H9 (cell line): ENCODE measurements at regions not wholly inside any gene's neighbourhood (a gene's known extent, or its start where the extent isn't known, plus 50 kb on each side); places are given as distances from the start of the nearest gene placed in this dataset.

Experiments
- DNase-seq: peaks from one replicate; pipeline ENCODE4 v3.0.0-alpha.2; 2017
- H2AFZ ChIP-seq: one replicate; pipeline ENCODE4 v1.6.1; 2013; ENCODE audit warnings: mild to moderate bottlenecking, low read length, control low read depth, moderate library complexity
- H2AK5ac ChIP-seq: 2 replicates; pipeline ENCODE4 v1.6.1; 2013; ENCODE audit warnings: low read length, control low read depth, mixed read lengths; ENCODE audit not compliant: insufficient read length
- H2BK120ac ChIP-seq: one replicate; pipeline ENCODE4 v1.6.1; 2013; ENCODE audit warnings: low read depth, mild to moderate bottlenecking, low read length, control low read depth, inconsistent platforms; ENCODE audit not compliant: poor library complexity, severe bottlenecking
- H2BK12ac ChIP-seq: 2 replicates; pipeline ENCODE4 v1.6.1; 2013; ENCODE audit warnings: low read length, control low read depth, mixed read lengths, low read depth; ENCODE audit not compliant: insufficient read length
- H2BK15ac ChIP-seq: 2 replicates; pipeline ENCODE4 v1.6.1; 2013; ENCODE audit warnings: low read depth, low read length, control low read depth
- H2BK20ac ChIP-seq: one replicate; pipeline ENCODE4 v1.6.1; 2013; ENCODE audit warnings: low read depth, mild to moderate bottlenecking, low read length, control low read depth, inconsistent platforms; ENCODE audit not compliant: poor library complexity, severe bottlenecking
- H2BK5ac ChIP-seq: 2 replicates; pipeline ENCODE4 v1.6.1; 2013; ENCODE audit warnings: low read length, control low read depth, mixed read lengths; ENCODE audit not compliant: insufficient read length
- H3K14ac ChIP-seq: 2 replicates; pipeline ENCODE4 v1.6.1; 2013; ENCODE audit warnings: low read length, control low read depth; ENCODE audit not compliant: insufficient read depth
- H3K18ac ChIP-seq: 2 replicates; pipeline ENCODE4 v1.6.1; 2013; ENCODE audit warnings: low read depth, mild to moderate bottlenecking, mixed read lengths, low read length, control low read depth; ENCODE audit not compliant: insufficient read length
- H3K23ac ChIP-seq: 2 replicates; pipeline ENCODE4 v1.6.1; 2013; ENCODE audit warnings: low read length, control low read depth, mixed read lengths, low read depth; ENCODE audit not compliant: insufficient read length
- H3K23me2 ChIP-seq: 2 replicates; pipeline ENCODE4 v1.6.1; 2013; ENCODE audit warnings: low read depth, mild to moderate bottlenecking, mixed read lengths, low read length, control low read depth; ENCODE audit not compliant: insufficient read length, poor library complexity, severe bottlenecking
- H3K27ac ChIP-seq: 2 replicates; pipeline ENCODE4 v1.5.1; 2013; ENCODE audit warnings: low read length, control low read depth, mixed read lengths, low read depth; ENCODE audit not compliant: insufficient read length
- H3K27me3 ChIP-seq: 2 replicates; pipeline ENCODE4 v1.6.1; 2013; ENCODE audit warnings: low read length, control low read depth, inconsistent platforms; ENCODE audit not compliant: insufficient read depth
- H3K4ac ChIP-seq: 2 replicates; pipeline ENCODE4 v1.6.1; 2013; ENCODE audit warnings: low read depth, mild to moderate bottlenecking, control low read depth, inconsistent platforms, low read length, moderate library complexity
- H3K4me1 ChIP-seq: 2 replicates; pipeline ENCODE4 v1.6.1; 2013; ENCODE audit warnings: low read length, control low read depth, inconsistent platforms; ENCODE audit not compliant: insufficient read depth
- H3K4me2 ChIP-seq: 2 replicates; pipeline ENCODE4 v1.6.1; 2013; ENCODE audit warnings: low read length, control low read depth, mixed read lengths; ENCODE audit not compliant: insufficient read length, insufficient read depth
- H3K56ac ChIP-seq: 2 replicates; pipeline ENCODE4 v1.6.1; 2013; ENCODE audit warnings: low read depth, mild to moderate bottlenecking, mixed read lengths, low read length, control low read depth; ENCODE audit not compliant: insufficient read length
- H3K79me1 ChIP-seq: 2 replicates; pipeline ENCODE4 v1.6.1; 2013; ENCODE audit warnings: low read depth, mild to moderate bottlenecking, moderate library complexity, low read length, control low read depth, inconsistent platforms; ENCODE audit not compliant: insufficient read depth, poor library complexity, severe bottlenecking
- H3K79me2 ChIP-seq: 2 replicates; pipeline ENCODE4 v1.6.1; 2013; ENCODE audit warnings: low read length, control low read depth, inconsistent platforms; ENCODE audit not compliant: insufficient read depth
- H3K9ac ChIP-seq: 2 replicates; pipeline ENCODE4 v1.6.1; 2013; ENCODE audit warnings: low read length, control low read depth, mixed read lengths; ENCODE audit not compliant: insufficient read length; ENCODE audit errors: extremely low read depth
- H3K9me3 ChIP-seq: one replicate; pipeline ENCODE4 v1.6.1; 2013; ENCODE audit warnings: low read depth, low read length, inconsistent platforms; ENCODE audit not compliant: control insufficient read depth
- H3T11ph ChIP-seq: one replicate; pipeline ENCODE4 v1.6.1; 2013; ENCODE audit warnings: mild to moderate bottlenecking, low read length, control low read depth, inconsistent platforms
- H4K20me1 ChIP-seq: one replicate; pipeline ENCODE4 v1.6.1; 2013; ENCODE audit not compliant: control insufficient read depth, insufficient read length, insufficient read depth
- H4K5ac ChIP-seq: 2 replicates; pipeline ENCODE4 v1.6.1; 2013; ENCODE audit warnings: low read depth, mild to moderate bottlenecking, mixed read lengths, low read length, control low read depth; ENCODE audit not compliant: insufficient read length
- H4K8ac ChIP-seq: replicated peaks from 2 replicates; pipeline ENCODE4 v1.6.1; 2013; ENCODE audit warnings: low read length, control low read depth, mixed read lengths, low read depth; ENCODE audit not compliant: insufficient read length
- H4K91ac ChIP-seq: 2 replicates; pipeline ENCODE4 v1.6.1; 2013; ENCODE audit warnings: low read depth, mild to moderate bottlenecking, moderate library complexity, mixed read lengths, low read length, control low read depth; ENCODE audit not compliant: insufficient read length
- H3K27ac Mint-ChIP-seq, 3 experiments: 2 replicates in 2 of 3; 3 replicates in 1 of 3; pipeline ENCODE4 v1.8.0; 2020 to 2021; ENCODE audit warnings: mixed read lengths in 3 of 3, mild to moderate bottlenecking in 1 of 3, moderate library complexity in 1 of 3
- H3K27me3 Mint-ChIP-seq: 2 replicates; pipeline ENCODE4 v1.8.0; 2021; ENCODE audit warnings: low read depth, mild to moderate bottlenecking, moderate library complexity, mixed read lengths
- H3K36me3 Mint-ChIP-seq, 3 experiments: 2 replicates in 2 of 3; 3 replicates in 1 of 3; pipeline ENCODE4 v1.8.0; 2020 to 2021; ENCODE audit warnings: low read depth in 3 of 3, mixed read lengths in 3 of 3; ENCODE audit not compliant: insufficient read depth in 1 of 3
- H3K4me1 Mint-ChIP-seq, 2 experiments: 2 replicates each; pipeline ENCODE4 v1.8.0; 2020; ENCODE audit warnings: mixed read lengths in 2 of 2
- H3K4me3 Mint-ChIP-seq, 2 experiments: 2 replicates in 1 of 2; 3 replicates in 1 of 2; pipeline ENCODE4 v1.8.0; 2020 to 2021; ENCODE audit warnings: mild to moderate bottlenecking in 2 of 2, mixed read lengths in 2 of 2, moderate library complexity in 1 of 2
- H3K9me3 Mint-ChIP-seq, 2 experiments: 2 replicates in 1 of 2; 3 replicates in 1 of 2; pipeline ENCODE4 v1.8.0; 2020; ENCODE audit warnings: mild to moderate bottlenecking in 2 of 2, mixed read lengths in 2 of 2, moderate library complexity in 1 of 2
- WGBS: extraction: QIAGEN DNeasy Blood & Tissue Kit; methylation state at CpG from one replicate; pipeline ENCODE4 v1.1.7; 2013; ENCODE audit warnings: missing lambda C conversion rate, low lambda C conversion rate, mixed read lengths; ENCODE audit not compliant: insufficient read length; ENCODE audit errors: extremely low coverage; 5-methylcytosine and 5-hydroxymethylcytosine counted together
- TF ChIP-seq, protein P1 (sequence below): fragments of 200-600 bp; sonication (generic); conservative IDR thresholded peaks from 3 replicates; pipeline ENCODE4 v1.8.0; 2021; ENCODE audit warnings: antibody characterized with exemption, mild to moderate bottlenecking

GRCh38 chr9:79196606-79197005 lies 375.2 kb upstream of the TLE4 start:
- Histone ChIP-seq H3K79me1 (no peaks in the 10 kb centered on the region), H2BK15ac (no peak overlapping the region), H3K9ac (no peak overlapping the region), H3K14ac (no peak overlapping the region), H4K91ac (no peak overlapping the region), H2BK5ac (no peak overlapping the region), H3K4me1 (no peaks in the 10 kb centered on the region), H3K56ac (no peak overlapping the region), H2AK5ac (no peak overlapping the region), H3K4me2 (no peak overlapping the region), H3T11ph (no peak overlapping the region), H3K18ac (no peak overlapping the region), H3K27me3 (no peaks in the 10 kb centered on the region), H2BK12ac (no peak overlapping the region), H3K4ac (no peak overlapping the region), H4K8ac (no peak overlapping the region), H3K23me2 (no peaks in the 10 kb centered on the region), H4K5ac (no peak overlapping the region), H3K27ac (no peak overlapping the region), H2AFZ (no peak overlapping the region), H2BK20ac (no peak overlapping the region), H2BK120ac (no peak overlapping the region), H3K23ac (no peak overlapping the region), H4K20me1 (no peaks in the 10 kb centered on the region), H3K79me2 (no peaks in the 10 kb centered on the region), H3K9me3 (no peaks in the 10 kb centered on the region)
- DNase-seq = no peak
- Mint-ChIP-seq H3K27me3 (peaks cover 2% of the 10 kb centered on the region; the same call in 1 of the 2 replicates), H3K36me3 (no peaks in the 10 kb centered on the region; a peak in 2 of 7 replicates), H3K27ac (no peak overlapping the region), H3K4me1 (peaks cover 4 to 6% of the 10 kb centered on the region in 2 experiments), H3K4me3 (no peak overlapping the region), H3K9me3 (no peaks in the 10 kb centered on the region)
- TF ChIP-seq, protein P1, sequence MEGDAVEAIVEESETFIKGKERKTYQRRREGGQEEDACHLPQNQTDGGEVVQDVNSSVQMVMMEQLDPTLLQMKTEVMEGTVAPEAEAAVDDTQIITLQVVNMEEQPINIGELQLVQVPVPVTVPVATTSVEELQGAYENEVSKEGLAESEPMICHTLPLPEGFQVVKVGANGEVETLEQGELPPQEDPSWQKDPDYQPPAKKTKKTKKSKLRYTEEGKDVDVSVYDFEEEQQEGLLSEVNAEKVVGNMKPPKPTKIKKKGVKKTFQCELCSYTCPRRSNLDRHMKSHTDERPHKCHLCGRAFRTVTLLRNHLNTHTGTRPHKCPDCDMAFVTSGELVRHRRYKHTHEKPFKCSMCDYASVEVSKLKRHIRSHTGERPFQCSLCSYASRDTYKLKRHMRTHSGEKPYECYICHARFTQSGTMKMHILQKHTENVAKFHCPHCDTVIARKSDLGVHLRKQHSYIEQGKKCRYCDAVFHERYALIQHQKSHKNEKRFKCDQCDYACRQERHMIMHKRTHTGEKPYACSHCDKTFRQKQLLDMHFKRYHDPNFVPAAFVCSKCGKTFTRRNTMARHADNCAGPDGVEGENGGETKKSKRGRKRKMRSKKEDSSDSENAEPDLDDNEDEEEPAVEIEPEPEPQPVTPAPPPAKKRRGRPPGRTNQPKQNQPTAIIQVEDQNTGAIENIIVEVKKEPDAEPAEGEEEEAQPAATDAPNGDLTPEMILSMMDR = no peak
- no CpG with 5 or more reads among the region's 1 CpG for WGBS
